ENCODE measurements at regions not wholly inside any gene's neighbourhood (a gene's known extent, or its start where the extent isn't known, plus 50 kb on each side); places are given as distances from the start of the nearest gene placed in this dataset.

- TF ChIP-seq GATA3 (IDR thresholded peaks at IDR 0.05; ENCODE audit: low read depth, low read length) (no peak), GATA2 (IDR thresholded peaks at IDR 0.05; ENCODE audit: low read depth, low read length) (no peak)
These were observed 78.0 kb upstream of the TNC start for GRCh38 chr9:115195912-115196311.

Measured in SH-SY5Y (cell line).